CD4-positive, alpha-beta memory T cell (primary cell): ENCODE measurements at regions not wholly inside any gene's neighbourhood (a gene's known extent, or its start where the extent isn't known, plus 50 kb on each side); places are given as distances from the start of the nearest gene placed in this dataset.

Experiments
- CTCF ChIA-PET: fragments of 350-600 bp; sonication (Branson Sonifier 250); formaldehyde crosslinking; loops from one replicate; lab custom pipeline; 2021; ENCODE audit warnings: inconsistent platforms; ENCODE audit not compliant: partially characterized antibody; lab: Charles Lee
- POLR2A ChIA-PET: fragments of 350-600 bp; sonication (Branson Sonifier 250); formaldehyde crosslinking; loops from one replicate; lab custom pipeline; 2021; ENCODE audit not compliant: partially characterized antibody; lab: Charles Lee
- DNase-seq, 5 donors: peaks; one replicate each; pipeline versions ENCODE4 v3.0.0 to v3.0.0-alpha.2; 2020 to 2022; ENCODE audit warnings: mixed read lengths in 1 of 5
- H3K27ac ChIP-seq: one replicate; pipeline ENCODE4 v1.7.0; 2013; ENCODE audit warnings: low read depth, low read length
- H3K27me3 ChIP-seq: 2 replicates; pipeline ENCODE4 v1.7.0; 2013; ENCODE audit warnings: mild to moderate bottlenecking, low read length, moderate library complexity; ENCODE audit not compliant: insufficient read depth
- H3K36me3 ChIP-seq: 2 replicates; pipeline ENCODE4 v1.7.0; 2013; ENCODE audit warnings: mild to moderate bottlenecking, low read length, moderate library complexity; ENCODE audit not compliant: insufficient read depth
- H3K4me1 ChIP-seq: 2 replicates; pipeline ENCODE4 v1.7.0; 2013; ENCODE audit warnings: mild to moderate bottlenecking, low read length, moderate library complexity; ENCODE audit not compliant: insufficient read depth
- H3K4me3 ChIP-seq, 2 donors: one replicate each; pipeline ENCODE4 v1.7.0; 2013; ENCODE audit warnings: low read length in 2 of 2, mild to moderate bottlenecking in 1 of 2
- H3K9me3 ChIP-seq, 2 donors: one replicate each; pipeline ENCODE4 v1.7.0; 2013; ENCODE audit warnings: low read length in 2 of 2, control low read depth in 1 of 2; ENCODE audit not compliant: control insufficient read depth in 1 of 2
- H3K27ac Mint-ChIP-seq, 7 donors: one replicate each; pipeline ENCODE4 v1.8.0; 2020 to 2021; ENCODE audit warnings: mixed read lengths in 7 of 7, mild to moderate bottlenecking in 6 of 7, inconsistent platforms in 3 of 7, moderate library complexity in 3 of 7
- H3K27me3 Mint-ChIP-seq, 2 donors: one replicate each; pipeline ENCODE4 v1.8.0; 2020 to 2021; ENCODE audit warnings: mixed read lengths in 2 of 2
- H3K36me3 Mint-ChIP-seq, 2 donors: one replicate each; pipeline ENCODE4 v1.8.0; 2020 to 2021; ENCODE audit warnings: mixed read lengths in 2 of 2, inconsistent platforms in 1 of 2, mild to moderate bottlenecking in 1 of 2
- H3K4me1 Mint-ChIP-seq, 4 donors: one replicate each; pipeline ENCODE4 v1.8.0; 2020 to 2021; ENCODE audit warnings: mixed read lengths in 4 of 4, mild to moderate bottlenecking in 1 of 4
- H3K4me3 Mint-ChIP-seq, 8 donors: one replicate each; pipeline ENCODE4 v1.8.0; 2020 to 2021; ENCODE audit warnings: mixed read lengths in 8 of 8, mild to moderate bottlenecking in 7 of 8, moderate library complexity in 6 of 8, inconsistent platforms in 3 of 8
- H3K9me3 Mint-ChIP-seq, 8 donors: one replicate each; pipeline ENCODE4 v1.8.0; 2020 to 2021; ENCODE audit warnings: mixed read lengths in 8 of 8, mild to moderate bottlenecking in 5 of 8, inconsistent platforms in 3 of 8, moderate library complexity in 1 of 8
- intact Hi-C: fragments of 100-400 bp; cut with micrococcal nuclease; formaldehyde crosslinking; loops from one replicate; pipeline ENCODE4 v1.15.1; 2023

GRCh38 chr9:89721971-89722530 is 117.2 kb downstream of the GADD45G start:
- DNase-seq, result no peak
- H3K4me1 Mint-ChIP-seq, result peaks cover 0 to 3% (median under 1%) of the 10 kb centered on the region in 4 donors
- Histone ChIP-seq H3K4me1 (no peaks in the 10 kb centered on the region), H3K27me3 (no peaks in the 10 kb centered on the region), H3K4me3 (no peak overlapping the region), H3K36me3 (no peaks in the 10 kb centered on the region), H3K27ac (no peak overlapping the region), H3K9me3 (no peaks in the 10 kb centered on the region)
- CTCF ChIA-PET, result interaction anchor here (1.2 kb wide), 1 partner anchor 20 kb away, joined by 3 read pairs; no protein-coding TSS in a partner anchor
- POLR2A ChIA-PET, result no interaction called here
- peaks cover 0 to 1% of the 10 kb centered on the region in 2 donors for H3K27me3 Mint-ChIP-seq
- H3K4me3 Mint-ChIP-seq, result no peak overlapping the region
- peaks cover 0 to 3% (median 0%) of the 10 kb centered on the region in 8 donors for H3K9me3 Mint-ChIP-seq
- intact Hi-C loops, result no loop called here
- H3K36me3 Mint-ChIP-seq, result no peaks in the 10 kb centered on the region
- H3K27ac Mint-ChIP-seq, result no peak overlapping the region

- Mint-ChIP-seq H3K4me1 (no peaks in the 10 kb centered on the region), H3K9me3 (peaks cover 0 to 3% (median 0%) of the 10 kb centered on the region in 8 donors), H3K27me3 (peaks cover 0 to 1% of the 10 kb centered on the region in 2 donors), H3K36me3 (no peaks in the 10 kb centered on the region), H3K27ac (no peak overlapping the region), H3K4me3 (no peak overlapping the region)
- intact Hi-C loops, result no loop called here
- H3K27me3 ChIP-seq, result no peaks in the 10 kb centered on the region
- no peaks in the 10 kb centered on the region for H3K36me3 ChIP-seq
- POLR2A ChIA-PET, result no interaction called here
- H3K9me3 ChIP-seq, result no peaks in the 10 kb centered on the region
- H3K4me3 ChIP-seq, result no peak overlapping the region
- CTCF ChIA-PET, result no interaction called here
- H3K27ac ChIP-seq, result no peak overlapping the region
- DNase-seq, result no peak
- H3K4me1 ChIP-seq, result no peaks in the 10 kb centered on the region
These were observed 117.9 kb downstream of the GADD45G start for GRCh38 chr9:89722712-89723111.

- H3K9me3 Mint-ChIP-seq, result peaks cover 0 to 2% (median 0%) of the 10 kb centered on the region in 8 donors
- no peak overlapping the region for H3K4me3 Mint-ChIP-seq
- POLR2A ChIA-PET, result no interaction called here
These were observed 118.8 kb downstream of the GADD45G start for GRCh38 chr9:89723469-89724100.

GRCh38 chr9:89724659-89725058 is 119.8 kb downstream of the GADD45G start:
- H3K4me3 Mint-ChIP-seq, result no peak overlapping the region
- peaks cover 0 to 1% of the 10 kb centered on the region in 2 donors for H3K27me3 Mint-ChIP-seq
- Histone ChIP-seq H3K4me1 (no peaks in the 10 kb centered on the region), H3K4me3 (no peak overlapping the region), H3K9me3 (no peaks in the 10 kb centered on the region), H3K27me3 (no peaks in the 10 kb centered on the region), H3K27ac (no peak overlapping the region), H3K36me3 (no peaks in the 10 kb centered on the region)
- no peaks in the 10 kb centered on the region for H3K4me1 Mint-ChIP-seq
- ChIA-PET POLR2A (no interaction called here), CTCF (no interaction called here)
- intact Hi-C loops, result no loop called here
- peaks cover 0 to 2% (median 0%) of the 10 kb centered on the region in 8 donors for H3K9me3 Mint-ChIP-seq
- no peaks in the 10 kb centered on the region for H3K36me3 Mint-ChIP-seq
- no peak overlapping the region for H3K27ac Mint-ChIP-seq
- no peak for DNase-seq

More at GRCh38 chr9:89723469-89724100, 118.8 kb downstream of the GADD45G start:
- Mint-ChIP-seq H3K27ac (no peak overlapping the region), H3K27me3 (peaks cover 0 to 1% of the 10 kb centered on the region in 2 donors), H3K36me3 (no peaks in the 10 kb centered on the region), H3K4me1 (no peaks in the 10 kb centered on the region)
- H3K36me3 ChIP-seq, result no peaks in the 10 kb centered on the region
- no peak for DNase-seq
- intact Hi-C loops, result no loop called here
- no peaks in the 10 kb centered on the region for H3K4me1 ChIP-seq
- CTCF ChIA-PET, result no interaction called here
- no peaks in the 10 kb centered on the region for H3K27me3 ChIP-seq
- no peak overlapping the region for H3K4me3 ChIP-seq
- H3K9me3 ChIP-seq, result no peaks in the 10 kb centered on the region
- no peak overlapping the region for H3K27ac ChIP-seq

GRCh38 chr9:89725271-89725670 is 120.5 kb downstream of the GADD45G start:
- Histone ChIP-seq H3K27ac (no peak overlapping the region), H3K4me1 (no peaks in the 10 kb centered on the region), H3K9me3 (no peaks in the 10 kb centered on the region), H3K36me3 (no peaks in the 10 kb centered on the region), H3K4me3 (no peak overlapping the region), H3K27me3 (no peaks in the 10 kb centered on the region)
- Mint-ChIP-seq H3K27me3 (peaks cover 0 to 1% of the 10 kb centered on the region in 2 donors), H3K9me3 (peaks cover 0 to 2% (median 0%) of the 10 kb centered on the region in 8 donors), H3K4me3 (no peak overlapping the region), H3K4me1 (no peaks in the 10 kb centered on the region), H3K36me3 (no peaks in the 10 kb centered on the region), H3K27ac (no peak overlapping the region)
- intact Hi-C loops, result no loop called here
- ChIA-PET POLR2A (no interaction called here), CTCF (interaction anchor here (0.8 kb wide), 1 partner anchor 9 kb away, joined by 3 read pairs; no protein-coding TSS in a partner anchor)
- no peak for DNase-seq

GRCh38 chr9:89729954-89730530 is 125.2 kb downstream of the GADD45G start:
- Mint-ChIP-seq H3K4me1 (peaks cover 0 to 4% (median 1%) of the 10 kb centered on the region in 4 donors), H3K9me3 (peaks cover 0 to 2% (median 0%) of the 10 kb centered on the region in 8 donors), H3K27ac (no peak overlapping the region), H3K27me3 (peaks cover 0 to 1% of the 10 kb centered on the region in 2 donors), H3K4me3 (no peak overlapping the region), H3K36me3 (no peaks in the 10 kb centered on the region)
- Histone ChIP-seq H3K9me3 (no peaks in the 10 kb centered on the region), H3K4me3 (no peak overlapping the region), H3K36me3 (no peaks in the 10 kb centered on the region), H3K27me3 (no peaks in the 10 kb centered on the region), H3K4me1 (peaks cover 15% of the 10 kb centered on the region), H3K27ac (no peak overlapping the region)
- intact Hi-C loops, result no loop called here
- CTCF ChIA-PET, result interaction anchor here (1.1 kb wide), 1 partner anchor 8 kb away, joined by 5 read pairs; no protein-coding TSS in a partner anchor
- no peak for DNase-seq
- POLR2A ChIA-PET, result interaction anchor here (3.1 kb wide), 1 partner anchor 13 kb away, joined by 13 read pairs; no protein-coding TSS in a partner anchor

- H3K27ac Mint-ChIP-seq, result no peak overlapping the region
- Histone ChIP-seq H3K27me3 (no peaks in the 10 kb centered on the region), H3K27ac (no peak overlapping the region), H3K4me3 (no peak overlapping the region), H3K4me1 (peaks cover 15% of the 10 kb centered on the region), H3K9me3 (no peaks in the 10 kb centered on the region), H3K36me3 (no peaks in the 10 kb centered on the region)
- no peak overlapping the region for H3K4me3 Mint-ChIP-seq
- peaks cover 0 to 2% (median 0%) of the 10 kb centered on the region in 8 donors for H3K9me3 Mint-ChIP-seq
- CTCF ChIA-PET, result interaction anchor here (1.5 kb wide), 1 partner anchor 128 kb away, joined by 6 read pairs; no protein-coding TSS in a partner anchor
- H3K27me3 Mint-ChIP-seq, result no peaks in the 10 kb centered on the region
- intact Hi-C loops, result no loop called here
- POLR2A ChIA-PET, result interaction anchor here (3.1 kb wide), 1 partner anchor 13 kb away, joined by 13 read pairs; no protein-coding TSS in a partner anchor
- peaks cover 0 to 4% (median 1%) of the 10 kb centered on the region in 4 donors for H3K4me1 Mint-ChIP-seq
- DNase-seq, result no peak
- H3K36me3 Mint-ChIP-seq, result no peaks in the 10 kb centered on the region
These were observed 125.9 kb downstream of the GADD45G start for GRCh38 chr9:89730715-89731114.
